ENCODE measurements at regions not wholly inside any gene's neighbourhood (a gene's known extent, or its start where the extent isn't known, plus 50 kb on each side); places are given as distances from the start of the nearest gene placed in this dataset.

GRCh38 chr13:78323040-78323439 is 280.3 kb downstream of the POU4F1 start:
- TF ChIP-seq POLR2A (IDR thresholded peaks at IDR 0.05): no peak
- no peak for TF ChIP-seq CTCF (IDR thresholded peaks at IDR 0.05)
